H9 (cell line): ENCODE measurements at regions not wholly inside any gene's neighbourhood (a gene's known extent, or its start where the extent isn't known, plus 50 kb on each side); places are given as distances from the start of the nearest gene placed in this dataset.

Experiments used
- DNase-seq: peaks from one replicate; pipeline ENCODE4 v3.0.0-alpha.2; 2017
- H2AFZ ChIP-seq: one replicate; pipeline ENCODE4 v1.6.1; 2013; ENCODE audit warnings: mild to moderate bottlenecking, low read length, control low read depth, moderate library complexity
- H2AK5ac ChIP-seq: 2 replicates; pipeline ENCODE4 v1.6.1; 2013; ENCODE audit warnings: low read length, control low read depth, mixed read lengths; ENCODE audit not compliant: insufficient read length
- H2BK120ac ChIP-seq: one replicate; pipeline ENCODE4 v1.6.1; 2013; ENCODE audit warnings: low read depth, mild to moderate bottlenecking, low read length, control low read depth, inconsistent platforms; ENCODE audit not compliant: poor library complexity, severe bottlenecking
- H2BK12ac ChIP-seq: 2 replicates; pipeline ENCODE4 v1.6.1; 2013; ENCODE audit warnings: low read length, control low read depth, mixed read lengths, low read depth; ENCODE audit not compliant: insufficient read length
- H2BK15ac ChIP-seq: 2 replicates; pipeline ENCODE4 v1.6.1; 2013; ENCODE audit warnings: low read depth, low read length, control low read depth
- H2BK20ac ChIP-seq: one replicate; pipeline ENCODE4 v1.6.1; 2013; ENCODE audit warnings: low read depth, mild to moderate bottlenecking, low read length, control low read depth, inconsistent platforms; ENCODE audit not compliant: poor library complexity, severe bottlenecking
- H2BK5ac ChIP-seq: 2 replicates; pipeline ENCODE4 v1.6.1; 2013; ENCODE audit warnings: low read length, control low read depth, mixed read lengths; ENCODE audit not compliant: insufficient read length
- H3K14ac ChIP-seq: 2 replicates; pipeline ENCODE4 v1.6.1; 2013; ENCODE audit warnings: low read length, control low read depth; ENCODE audit not compliant: insufficient read depth
- H3K18ac ChIP-seq: 2 replicates; pipeline ENCODE4 v1.6.1; 2013; ENCODE audit warnings: low read depth, mild to moderate bottlenecking, mixed read lengths, low read length, control low read depth; ENCODE audit not compliant: insufficient read length
- H3K23ac ChIP-seq: 2 replicates; pipeline ENCODE4 v1.6.1; 2013; ENCODE audit warnings: low read length, control low read depth, mixed read lengths, low read depth; ENCODE audit not compliant: insufficient read length
- H3K23me2 ChIP-seq: 2 replicates; pipeline ENCODE4 v1.6.1; 2013; ENCODE audit warnings: low read depth, mild to moderate bottlenecking, mixed read lengths, low read length, control low read depth; ENCODE audit not compliant: insufficient read length, poor library complexity, severe bottlenecking
- H3K27ac ChIP-seq: 2 replicates; pipeline ENCODE4 v1.5.1; 2013; ENCODE audit warnings: low read length, control low read depth, mixed read lengths, low read depth; ENCODE audit not compliant: insufficient read length
- H3K27me3 ChIP-seq: 2 replicates; pipeline ENCODE4 v1.6.1; 2013; ENCODE audit warnings: low read length, control low read depth, inconsistent platforms; ENCODE audit not compliant: insufficient read depth
- H3K4ac ChIP-seq: 2 replicates; pipeline ENCODE4 v1.6.1; 2013; ENCODE audit warnings: low read depth, mild to moderate bottlenecking, control low read depth, inconsistent platforms, low read length, moderate library complexity
- H3K4me1 ChIP-seq: 2 replicates; pipeline ENCODE4 v1.6.1; 2013; ENCODE audit warnings: low read length, control low read depth, inconsistent platforms; ENCODE audit not compliant: insufficient read depth
- H3K4me2 ChIP-seq: 2 replicates; pipeline ENCODE4 v1.6.1; 2013; ENCODE audit warnings: low read length, control low read depth, mixed read lengths; ENCODE audit not compliant: insufficient read length, insufficient read depth
- H3K56ac ChIP-seq: 2 replicates; pipeline ENCODE4 v1.6.1; 2013; ENCODE audit warnings: low read depth, mild to moderate bottlenecking, mixed read lengths, low read length, control low read depth; ENCODE audit not compliant: insufficient read length
- H3K79me1 ChIP-seq: 2 replicates; pipeline ENCODE4 v1.6.1; 2013; ENCODE audit warnings: low read depth, mild to moderate bottlenecking, moderate library complexity, low read length, control low read depth, inconsistent platforms; ENCODE audit not compliant: insufficient read depth, poor library complexity, severe bottlenecking
- H3K79me2 ChIP-seq: 2 replicates; pipeline ENCODE4 v1.6.1; 2013; ENCODE audit warnings: low read length, control low read depth, inconsistent platforms; ENCODE audit not compliant: insufficient read depth
- H3K9ac ChIP-seq: 2 replicates; pipeline ENCODE4 v1.6.1; 2013; ENCODE audit warnings: low read length, control low read depth, mixed read lengths; ENCODE audit not compliant: insufficient read length; ENCODE audit errors: extremely low read depth
- H3K9me3 ChIP-seq: one replicate; pipeline ENCODE4 v1.6.1; 2013; ENCODE audit warnings: low read depth, low read length, inconsistent platforms; ENCODE audit not compliant: control insufficient read depth
- H3T11ph ChIP-seq: one replicate; pipeline ENCODE4 v1.6.1; 2013; ENCODE audit warnings: mild to moderate bottlenecking, low read length, control low read depth, inconsistent platforms
- H4K20me1 ChIP-seq: one replicate; pipeline ENCODE4 v1.6.1; 2013; ENCODE audit not compliant: control insufficient read depth, insufficient read length, insufficient read depth
- H4K5ac ChIP-seq: 2 replicates; pipeline ENCODE4 v1.6.1; 2013; ENCODE audit warnings: low read depth, mild to moderate bottlenecking, mixed read lengths, low read length, control low read depth; ENCODE audit not compliant: insufficient read length
- H4K8ac ChIP-seq: replicated peaks from 2 replicates; pipeline ENCODE4 v1.6.1; 2013; ENCODE audit warnings: low read length, control low read depth, mixed read lengths, low read depth; ENCODE audit not compliant: insufficient read length
- H4K91ac ChIP-seq: 2 replicates; pipeline ENCODE4 v1.6.1; 2013; ENCODE audit warnings: low read depth, mild to moderate bottlenecking, moderate library complexity, mixed read lengths, low read length, control low read depth; ENCODE audit not compliant: insufficient read length
- H3K27ac Mint-ChIP-seq, 3 experiments: 2 replicates in 2 of 3; 3 replicates in 1 of 3; pipeline ENCODE4 v1.8.0; 2020 to 2021; ENCODE audit warnings: mixed read lengths in 3 of 3, mild to moderate bottlenecking in 1 of 3, moderate library complexity in 1 of 3
- H3K27me3 Mint-ChIP-seq: 2 replicates; pipeline ENCODE4 v1.8.0; 2021; ENCODE audit warnings: low read depth, mild to moderate bottlenecking, moderate library complexity, mixed read lengths
- H3K36me3 Mint-ChIP-seq, 3 experiments: 2 replicates in 2 of 3; 3 replicates in 1 of 3; pipeline ENCODE4 v1.8.0; 2020 to 2021; ENCODE audit warnings: low read depth in 3 of 3, mixed read lengths in 3 of 3; ENCODE audit not compliant: insufficient read depth in 1 of 3
- H3K4me1 Mint-ChIP-seq, 2 experiments: 2 replicates each; pipeline ENCODE4 v1.8.0; 2020; ENCODE audit warnings: mixed read lengths in 2 of 2
- H3K4me3 Mint-ChIP-seq, 2 experiments: 2 replicates in 1 of 2; 3 replicates in 1 of 2; pipeline ENCODE4 v1.8.0; 2020 to 2021; ENCODE audit warnings: mild to moderate bottlenecking in 2 of 2, mixed read lengths in 2 of 2, moderate library complexity in 1 of 2
- H3K9me3 Mint-ChIP-seq, 2 experiments: 2 replicates in 1 of 2; 3 replicates in 1 of 2; pipeline ENCODE4 v1.8.0; 2020; ENCODE audit warnings: mild to moderate bottlenecking in 2 of 2, mixed read lengths in 2 of 2, moderate library complexity in 1 of 2
- WGBS: extraction: QIAGEN DNeasy Blood & Tissue Kit; methylation state at CpG from one replicate; pipeline ENCODE4 v1.1.7; 2013; ENCODE audit warnings: missing lambda C conversion rate, low lambda C conversion rate, mixed read lengths; ENCODE audit not compliant: insufficient read length; ENCODE audit errors: extremely low coverage; 5-methylcytosine and 5-hydroxymethylcytosine counted together
- TF ChIP-seq, protein P1 (sequence below): fragments of 200-600 bp; sonication (generic); conservative IDR thresholded peaks from 3 replicates; pipeline ENCODE4 v1.8.0; 2021; ENCODE audit warnings: antibody characterized with exemption, mild to moderate bottlenecking

DNA sequence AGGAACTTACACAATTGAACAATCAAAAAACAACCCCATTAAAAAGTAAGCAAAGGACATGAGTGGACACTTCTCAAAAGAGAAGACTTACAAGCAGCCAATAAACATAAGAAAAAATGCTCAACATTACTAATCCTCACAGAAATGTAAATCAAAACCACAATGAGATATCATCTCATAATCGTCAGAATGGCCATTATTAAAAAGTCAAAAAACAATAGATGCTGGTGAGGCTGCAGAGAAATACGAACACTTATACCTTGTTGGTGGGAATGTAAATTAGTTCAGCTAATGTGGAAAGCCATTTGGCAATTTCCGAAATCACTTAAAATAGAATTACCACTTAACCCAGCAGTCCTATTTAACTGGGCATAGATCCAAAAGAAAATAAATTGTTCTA is 301.9 kb upstream of the KCNJ16 start:
- H4K20me1 ChIP-seq = no peaks in the 10 kb centered on the region
- no peak for DNase-seq
- no peak overlapping the region for H3K18ac ChIP-seq
- TF ChIP-seq, protein P1, sequence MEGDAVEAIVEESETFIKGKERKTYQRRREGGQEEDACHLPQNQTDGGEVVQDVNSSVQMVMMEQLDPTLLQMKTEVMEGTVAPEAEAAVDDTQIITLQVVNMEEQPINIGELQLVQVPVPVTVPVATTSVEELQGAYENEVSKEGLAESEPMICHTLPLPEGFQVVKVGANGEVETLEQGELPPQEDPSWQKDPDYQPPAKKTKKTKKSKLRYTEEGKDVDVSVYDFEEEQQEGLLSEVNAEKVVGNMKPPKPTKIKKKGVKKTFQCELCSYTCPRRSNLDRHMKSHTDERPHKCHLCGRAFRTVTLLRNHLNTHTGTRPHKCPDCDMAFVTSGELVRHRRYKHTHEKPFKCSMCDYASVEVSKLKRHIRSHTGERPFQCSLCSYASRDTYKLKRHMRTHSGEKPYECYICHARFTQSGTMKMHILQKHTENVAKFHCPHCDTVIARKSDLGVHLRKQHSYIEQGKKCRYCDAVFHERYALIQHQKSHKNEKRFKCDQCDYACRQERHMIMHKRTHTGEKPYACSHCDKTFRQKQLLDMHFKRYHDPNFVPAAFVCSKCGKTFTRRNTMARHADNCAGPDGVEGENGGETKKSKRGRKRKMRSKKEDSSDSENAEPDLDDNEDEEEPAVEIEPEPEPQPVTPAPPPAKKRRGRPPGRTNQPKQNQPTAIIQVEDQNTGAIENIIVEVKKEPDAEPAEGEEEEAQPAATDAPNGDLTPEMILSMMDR = no peak
- H3T11ph ChIP-seq = no peak overlapping the region
- no peaks in the 10 kb centered on the region for H3K27me3 ChIP-seq
- H3K23ac ChIP-seq = no peak overlapping the region
- no peak overlapping the region for H3K9ac ChIP-seq
- no peaks in the 10 kb centered on the region for H3K9me3 ChIP-seq
- Mint-ChIP-seq H3K9me3 (no peaks in the 10 kb centered on the region), H3K27ac (no peak overlapping the region), H3K27me3 (no peaks in the 10 kb centered on the region; the same call in 1 of the 2 replicates), H3K4me1 (no peaks in the 10 kb centered on the region), H3K4me3 (no peak overlapping the region), H3K36me3 (no peaks in the 10 kb centered on the region)
- H3K56ac ChIP-seq = no peak overlapping the region
- H2AK5ac ChIP-seq = no peak overlapping the region
- H2BK12ac ChIP-seq = no peak overlapping the region
- no peaks in the 10 kb centered on the region for H3K4me1 ChIP-seq
- no peak overlapping the region for H3K27ac ChIP-seq
- no CpG with 5 or more reads among the region's 3 CpGs for WGBS
- H3K14ac ChIP-seq = no peak overlapping the region
- H2BK15ac ChIP-seq = no peak overlapping the region
- H4K5ac ChIP-seq = no peak overlapping the region
- no peak overlapping the region for H3K4ac ChIP-seq
- H2AFZ ChIP-seq = no peak overlapping the region
- H2BK20ac ChIP-seq = no peak overlapping the region
- no peaks in the 10 kb centered on the region for H3K23me2 ChIP-seq
- no peaks in the 10 kb centered on the region for H3K79me1 ChIP-seq
- H4K91ac ChIP-seq = no peak overlapping the region
- no peak overlapping the region for H3K4me2 ChIP-seq
- H2BK5ac ChIP-seq = no peak overlapping the region
- H3K79me2 ChIP-seq = no peaks in the 10 kb centered on the region
- H4K8ac ChIP-seq = no peak overlapping the region
- H2BK120ac ChIP-seq = no peak overlapping the region
